ENCODE measurements at regions not wholly inside any gene's neighbourhood (a gene's known extent, or its start where the extent isn't known, plus 50 kb on each side); places are given as distances from the start of the nearest gene placed in this dataset.

DNA sequence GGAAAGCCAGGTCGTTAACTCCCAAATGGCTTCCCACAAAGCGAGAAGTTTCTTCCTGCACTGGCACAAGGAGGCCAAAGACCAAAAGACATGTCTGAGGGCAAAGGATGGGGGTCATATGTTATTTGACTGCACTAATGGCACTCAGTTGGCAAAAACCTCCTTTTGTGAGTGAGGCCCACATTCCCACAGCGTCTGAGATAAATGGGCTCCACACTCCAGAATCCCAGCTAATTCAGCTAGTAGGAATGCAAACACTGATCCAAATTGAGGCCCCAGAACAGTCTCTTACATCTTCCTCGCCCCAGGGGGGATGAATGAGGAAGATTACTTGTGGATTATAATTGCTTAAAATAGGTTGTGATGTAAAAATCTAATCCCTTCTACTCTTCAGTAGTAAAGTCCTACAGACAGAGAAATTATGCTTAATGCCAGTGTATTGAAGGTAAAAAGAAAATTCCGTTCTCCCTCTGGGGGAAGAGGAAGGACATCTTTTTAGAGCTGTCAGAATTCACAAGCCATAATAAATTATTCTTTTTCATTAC, 86.4 kb upstream of the PIWIL1 start:
- no peak for DNase-seq (ENCODE audit: low spot score)
- no peak overlapping the region for H3K27ac ChIP-seq
- ChIA-PET POLR2A (ENCODE audit: low non-redundant PET) (no interaction called here), CTCF (no interaction called here)
- TF ChIP-seq, protein P1, sequence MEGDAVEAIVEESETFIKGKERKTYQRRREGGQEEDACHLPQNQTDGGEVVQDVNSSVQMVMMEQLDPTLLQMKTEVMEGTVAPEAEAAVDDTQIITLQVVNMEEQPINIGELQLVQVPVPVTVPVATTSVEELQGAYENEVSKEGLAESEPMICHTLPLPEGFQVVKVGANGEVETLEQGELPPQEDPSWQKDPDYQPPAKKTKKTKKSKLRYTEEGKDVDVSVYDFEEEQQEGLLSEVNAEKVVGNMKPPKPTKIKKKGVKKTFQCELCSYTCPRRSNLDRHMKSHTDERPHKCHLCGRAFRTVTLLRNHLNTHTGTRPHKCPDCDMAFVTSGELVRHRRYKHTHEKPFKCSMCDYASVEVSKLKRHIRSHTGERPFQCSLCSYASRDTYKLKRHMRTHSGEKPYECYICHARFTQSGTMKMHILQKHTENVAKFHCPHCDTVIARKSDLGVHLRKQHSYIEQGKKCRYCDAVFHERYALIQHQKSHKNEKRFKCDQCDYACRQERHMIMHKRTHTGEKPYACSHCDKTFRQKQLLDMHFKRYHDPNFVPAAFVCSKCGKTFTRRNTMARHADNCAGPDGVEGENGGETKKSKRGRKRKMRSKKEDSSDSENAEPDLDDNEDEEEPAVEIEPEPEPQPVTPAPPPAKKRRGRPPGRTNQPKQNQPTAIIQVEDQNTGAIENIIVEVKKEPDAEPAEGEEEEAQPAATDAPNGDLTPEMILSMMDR (conservative IDR thresholded peaks at IDR 0.05; ENCODE audit: low read depth), result no peak

DNA sequence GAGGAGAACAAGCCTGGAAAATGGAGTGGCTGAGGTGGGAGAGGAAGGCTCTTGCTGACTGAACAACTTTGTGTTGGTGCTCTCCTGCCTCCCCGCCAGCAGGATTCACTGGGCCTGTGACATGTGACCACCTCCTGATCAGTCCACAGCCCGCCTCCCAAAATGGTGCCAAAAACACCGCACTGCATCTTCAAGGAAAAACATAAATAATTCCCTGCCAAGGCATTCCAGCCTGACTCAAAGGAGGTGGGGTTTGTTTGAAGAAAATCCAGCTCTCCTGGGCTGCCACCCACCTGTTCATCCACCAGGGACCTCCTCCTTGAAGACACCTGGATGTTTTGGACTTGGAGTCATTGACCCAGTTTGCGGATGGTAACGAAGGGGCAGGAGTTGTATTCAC, 83.8 kb upstream of the PIWIL1 start:
- no peak for DNase-seq (ENCODE audit: low spot score)
- no peak overlapping the region for H3K27ac ChIP-seq
- TF ChIP-seq, protein P1 (conservative IDR thresholded peaks at IDR 0.05; ENCODE audit: low read depth), result no peak
- ChIA-PET POLR2A (ENCODE audit: low non-redundant PET) (no interaction called here), CTCF (no interaction called here)

DNA sequence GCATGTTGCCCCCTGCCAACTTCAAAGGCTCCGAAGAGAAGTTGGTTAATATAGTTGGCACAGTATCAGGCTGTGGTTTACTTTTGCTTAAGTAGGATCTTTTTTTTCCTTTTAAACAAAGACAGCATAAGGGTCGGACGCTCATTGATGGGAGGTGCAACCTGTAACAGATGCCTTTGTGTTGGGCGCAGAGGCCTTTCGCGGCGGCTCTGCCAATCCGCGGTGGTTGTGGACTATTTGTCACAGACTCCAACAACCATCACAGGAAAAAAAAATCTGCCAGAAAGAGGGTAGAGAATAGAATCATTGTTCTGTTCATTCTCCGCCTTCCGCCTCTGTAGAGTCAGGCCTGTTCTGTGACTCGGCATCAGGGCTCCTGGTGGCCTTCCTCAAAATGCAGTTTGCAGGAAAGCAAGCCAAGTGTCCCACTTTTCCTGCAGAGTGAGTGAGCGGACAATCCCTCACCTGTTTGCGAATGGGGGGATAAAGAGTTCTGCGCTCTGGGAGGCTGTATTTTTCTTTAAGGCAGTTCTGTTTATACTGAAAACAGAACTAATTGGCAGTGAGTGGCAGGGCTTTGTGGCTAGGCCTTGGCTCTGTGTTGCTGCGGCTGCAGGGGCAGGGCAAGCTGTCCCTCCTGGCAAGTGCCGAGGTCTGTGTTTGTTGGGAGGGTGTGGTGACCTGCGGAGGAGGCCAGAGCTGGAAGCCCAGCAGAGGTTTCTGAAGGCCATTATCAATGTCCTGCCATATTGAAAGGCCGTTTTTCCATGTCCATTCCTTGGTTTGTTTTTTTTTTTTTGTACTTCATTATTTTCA, 83.0 kb upstream of the PIWIL1 start:
- no peak overlapping the region for H3K27ac ChIP-seq
- TF ChIP-seq, protein P1 (conservative IDR thresholded peaks at IDR 0.05; ENCODE audit: low read depth), result no peak
- POLR2A ChIA-PET (ENCODE audit: low non-redundant PET), result no interaction called here
- CTCF ChIA-PET, result interaction anchor here (0.8 kb wide), 1 partner anchor 207 kb away, joined by 3 read pairs; no protein-coding TSS in a partner anchor
- no peak for DNase-seq (ENCODE audit: low spot score)

DNA sequence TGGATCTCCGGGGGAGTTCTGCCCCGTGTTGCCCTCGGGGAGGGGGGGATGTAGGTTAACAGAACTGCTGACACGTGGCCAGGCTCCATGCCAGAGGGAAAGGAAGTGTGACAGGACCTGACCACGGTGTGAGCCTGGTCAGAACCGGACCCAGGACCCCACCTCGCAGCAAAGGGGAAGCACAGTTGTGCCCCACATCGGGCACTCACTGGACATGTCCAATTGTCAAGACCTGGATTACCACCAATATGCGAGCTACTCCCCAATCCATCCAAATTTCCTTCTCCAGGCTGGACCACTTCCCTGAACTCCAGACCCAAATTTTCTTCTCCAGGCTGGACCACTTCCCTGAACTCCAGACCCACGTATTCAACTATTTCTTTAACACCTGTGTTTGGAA, 78.8 kb upstream of the PIWIL1 start:
- TF ChIP-seq, protein P1 (conservative IDR thresholded peaks at IDR 0.05; ENCODE audit: low read depth), result no peak
- POLR2A ChIA-PET (ENCODE audit: low non-redundant PET), result no interaction called here
- no peak for DNase-seq (ENCODE audit: low spot score)
- H3K27ac ChIP-seq, result no peak overlapping the region
- CTCF ChIA-PET, result no interaction called here

DNA sequence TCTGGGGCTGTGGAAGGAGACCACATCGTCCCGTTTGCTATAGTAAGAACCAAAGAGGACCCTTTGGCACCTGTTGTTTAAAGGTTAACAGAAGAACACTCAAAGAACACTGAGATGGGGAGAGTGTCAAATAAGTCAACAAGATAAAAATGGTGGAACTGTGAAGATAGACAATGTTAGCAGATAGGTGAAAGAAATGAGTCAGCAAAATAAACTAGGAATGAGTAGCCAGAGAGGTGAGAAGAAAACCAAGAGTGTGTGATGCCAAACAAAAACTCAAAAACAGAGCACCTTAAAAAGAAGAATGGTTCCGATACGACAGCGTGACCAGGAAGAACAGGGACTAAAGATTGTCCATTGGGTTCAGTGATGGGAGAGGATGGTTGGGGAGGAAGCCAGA, 74.7 kb upstream of the PIWIL1 start:
- DNase-seq (ENCODE audit: low spot score), result no peak
- CTCF ChIA-PET, result interaction anchor here (1.3 kb wide), 1 partner anchor 215 kb away, joined by 3 read pairs; no protein-coding TSS in a partner anchor
- TF ChIP-seq, protein P1 (conservative IDR thresholded peaks at IDR 0.05; ENCODE audit: low read depth), result no peak
- POLR2A ChIA-PET (ENCODE audit: low non-redundant PET), result no interaction called here
- H3K27ac ChIP-seq, result no peak overlapping the region

DNA sequence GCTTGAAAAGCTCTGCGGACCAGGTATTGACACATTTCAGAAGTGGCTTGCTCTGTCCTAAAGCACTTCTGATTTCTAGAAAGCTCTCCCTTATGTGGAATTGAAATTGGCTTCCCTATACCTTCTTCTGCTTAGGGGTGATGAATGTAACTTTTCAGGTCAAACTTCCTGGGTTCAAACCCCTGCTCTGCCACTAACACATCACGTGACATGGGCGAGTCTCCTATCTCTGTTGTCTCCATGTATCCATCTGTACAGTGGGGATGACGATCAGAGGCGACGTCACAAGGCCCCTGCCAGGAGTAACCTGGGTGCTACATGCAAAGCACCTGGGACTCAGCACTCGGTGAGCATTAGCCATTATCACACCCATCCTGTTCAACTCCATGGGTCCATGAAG, 73.7 kb upstream of the PIWIL1 start:
- ChIA-PET POLR2A (ENCODE audit: low non-redundant PET) (no interaction called here), CTCF (no interaction called here)
- TF ChIP-seq, protein P1 (conservative IDR thresholded peaks at IDR 0.05; ENCODE audit: low read depth), result no peak
- no peak for DNase-seq (ENCODE audit: low spot score)
- H3K27ac ChIP-seq, result no peak overlapping the region
